ENCODE measurements at regions not wholly inside any gene's neighbourhood (a gene's known extent, or its start where the extent isn't known, plus 50 kb on each side); places are given as distances from the start of the nearest gene placed in this dataset.

DNA sequence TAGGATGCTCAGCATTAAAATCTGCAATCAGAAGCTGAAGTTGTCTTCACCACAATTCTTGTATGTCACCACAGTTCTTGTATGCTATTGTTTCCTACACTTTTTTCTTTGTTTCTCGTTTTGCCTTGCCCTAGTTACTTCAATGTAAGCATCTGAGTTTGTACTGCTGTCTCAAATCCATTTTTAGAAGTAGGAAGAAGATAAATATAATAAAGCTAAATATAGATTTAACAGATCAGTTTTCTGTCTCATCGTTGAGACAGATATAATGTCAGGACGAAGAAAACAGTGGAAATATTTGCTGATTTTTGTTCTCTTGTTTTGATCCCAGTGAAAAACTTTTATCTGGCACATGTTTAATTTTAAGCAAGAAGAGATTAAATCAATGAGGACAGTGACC is 318.0 kb downstream of the QKI start:
- TF ChIP-seq POLR2AphosphoS5 (IDR thresholded peaks at IDR 0.05) (no peak), POLR2A (IDR thresholded peaks at IDR 0.05) (no peak)
- TF ChIP-seq, protein P1, sequence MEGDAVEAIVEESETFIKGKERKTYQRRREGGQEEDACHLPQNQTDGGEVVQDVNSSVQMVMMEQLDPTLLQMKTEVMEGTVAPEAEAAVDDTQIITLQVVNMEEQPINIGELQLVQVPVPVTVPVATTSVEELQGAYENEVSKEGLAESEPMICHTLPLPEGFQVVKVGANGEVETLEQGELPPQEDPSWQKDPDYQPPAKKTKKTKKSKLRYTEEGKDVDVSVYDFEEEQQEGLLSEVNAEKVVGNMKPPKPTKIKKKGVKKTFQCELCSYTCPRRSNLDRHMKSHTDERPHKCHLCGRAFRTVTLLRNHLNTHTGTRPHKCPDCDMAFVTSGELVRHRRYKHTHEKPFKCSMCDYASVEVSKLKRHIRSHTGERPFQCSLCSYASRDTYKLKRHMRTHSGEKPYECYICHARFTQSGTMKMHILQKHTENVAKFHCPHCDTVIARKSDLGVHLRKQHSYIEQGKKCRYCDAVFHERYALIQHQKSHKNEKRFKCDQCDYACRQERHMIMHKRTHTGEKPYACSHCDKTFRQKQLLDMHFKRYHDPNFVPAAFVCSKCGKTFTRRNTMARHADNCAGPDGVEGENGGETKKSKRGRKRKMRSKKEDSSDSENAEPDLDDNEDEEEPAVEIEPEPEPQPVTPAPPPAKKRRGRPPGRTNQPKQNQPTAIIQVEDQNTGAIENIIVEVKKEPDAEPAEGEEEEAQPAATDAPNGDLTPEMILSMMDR (IDR thresholded peaks at IDR 0.05) = no peak
